ENCODE measurements at regions not wholly inside any gene's neighbourhood (a gene's known extent, or its start where the extent isn't known, plus 50 kb on each side); places are given as distances from the start of the nearest gene placed in this dataset.

- no peaks in the 10 kb centered on the region for H3K36me3 ChIP-seq (ENCODE audit: low read depth, missing control alignments)
- no peaks in the 10 kb centered on the region for H3K27me3 ChIP-seq
- no peak overlapping the region for H3K4me3 ChIP-seq
- DNase-seq = no peak
- intact Hi-C loops (cut with DNase I; ENCODE audit: low total_unique reads) = no loop called here
- 73 to 80% methylated on average over 6 of the region's 6 CpGs for WGBS, 2 donors
- H3K4me1 ChIP-seq = no peaks in the 10 kb centered on the region
- TF ChIP-seq POLR2A (IDR thresholded peaks at IDR 0.05) (no peak), CTCF (IDR thresholded peaks at IDR 0.05) (no peak)
- H3K9me3 ChIP-seq = no peaks in the 10 kb centered on the region
- no peak overlapping the region for H3K27ac ChIP-seq
Measured at GRCh38 chr6:62357835-62358234, 71.8 kb upstream of the KHDRBS2 start.

GRCh38 chr6:62354261-62354660, 68.2 kb upstream of the KHDRBS2 start:
- Histone ChIP-seq H3K4me1 (no peaks in the 10 kb centered on the region), H3K4me3 (no peak overlapping the region), H3K9me3 (no peaks in the 10 kb centered on the region), H3K27ac (no peak overlapping the region), H3K36me3 (ENCODE audit: low read depth, missing control alignments) (no peaks in the 10 kb centered on the region), H3K27me3 (no peaks in the 10 kb centered on the region)
- no peak for TF ChIP-seq CTCF (IDR thresholded peaks at IDR 0.05)
- no peak for TF ChIP-seq POLR2A (IDR thresholded peaks at IDR 0.05)
- WGBS, 2 donors = 60 to 64% methylated on average over 1 of the region's 1 CpG
- DNase-seq = no peak
- intact Hi-C loops (cut with DNase I; ENCODE audit: low total_unique reads) = no loop called here

GRCh38 chr6:62345962-62346689, 60.1 kb upstream of the KHDRBS2 start:
- 56 to 80% methylated on average over 2 to 5 of the region's 5 CpGs for WGBS, 2 donors
- Histone ChIP-seq H3K4me1 (no peaks in the 10 kb centered on the region), H3K27ac (no peak overlapping the region), H3K27me3 (no peaks in the 10 kb centered on the region), H3K36me3 (ENCODE audit: low read depth, missing control alignments) (no peaks in the 10 kb centered on the region), H3K9me3 (no peaks in the 10 kb centered on the region), H3K4me3 (no peak overlapping the region)
- intact Hi-C loops (cut with DNase I; ENCODE audit: low total_unique reads) = no loop called here
- TF ChIP-seq POLR2A (IDR thresholded peaks at IDR 0.05) = no peak
- no peak for TF ChIP-seq CTCF (IDR thresholded peaks at IDR 0.05)
- no peak for DNase-seq

- DNase-seq = no peak
Measured at GRCh38 chr6:62345446-62345845, 59.4 kb upstream of the KHDRBS2 start.

More at GRCh38 chr6:62345446-62345845, 59.4 kb upstream of the KHDRBS2 start:
- Histone ChIP-seq H3K9me3 (no peaks in the 10 kb centered on the region), H3K36me3 (ENCODE audit: low read depth, missing control alignments) (no peaks in the 10 kb centered on the region), H3K27ac (no peak overlapping the region), H3K27me3 (no peaks in the 10 kb centered on the region), H3K4me1 (no peaks in the 10 kb centered on the region), H3K4me3 (no peak overlapping the region)
- WGBS, 2 donors = 84 to 85% methylated on average over 7 of the region's 7 CpGs
- intact Hi-C loops (cut with DNase I; ENCODE audit: low total_unique reads) = no loop called here
- TF ChIP-seq POLR2A (IDR thresholded peaks at IDR 0.05) = no peak
- no peak for TF ChIP-seq CTCF (IDR thresholded peaks at IDR 0.05)
